GM18867 (cell line): ENCODE measurements at regions not wholly inside any gene's neighbourhood (a gene's known extent, or its start where the extent isn't known, plus 50 kb on each side); places are given as distances from the start of the nearest gene placed in this dataset.

Source experiments
- ATAC-seq: cut with Tn5 transposase; IDR thresholded peaks from one replicate; pipeline ENCODE4 v1.9.1; 2021; ENCODE audit warnings: mild to moderate bottlenecking, moderate library complexity; ENCODE audit not compliant: unreplicated experiment

DNA sequence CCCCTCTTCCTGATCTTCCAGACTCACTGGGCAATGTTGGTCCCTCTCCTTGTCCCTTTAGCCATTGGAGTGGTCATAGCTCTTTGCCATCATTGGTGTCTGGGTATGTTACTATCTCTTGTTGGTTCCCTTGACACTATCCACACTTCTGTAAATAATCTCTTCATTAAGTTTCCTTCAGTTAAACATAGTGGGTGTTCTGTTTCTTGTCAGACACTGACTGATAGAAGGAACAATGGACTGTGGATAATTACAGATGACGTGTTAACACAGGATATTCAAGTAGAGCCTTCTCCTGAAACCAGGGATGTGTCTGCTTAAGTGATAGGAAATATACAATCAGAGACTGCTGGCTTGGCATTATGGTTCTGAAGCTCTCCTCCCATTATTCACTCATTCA, 458.3 kb upstream of the USP24 start:
- no peak for ATAC-seq

- ATAC-seq: no peak
These were observed 455.3 kb upstream of the USP24 start for GRCh38 chr1:55670331-55671082.

DNA sequence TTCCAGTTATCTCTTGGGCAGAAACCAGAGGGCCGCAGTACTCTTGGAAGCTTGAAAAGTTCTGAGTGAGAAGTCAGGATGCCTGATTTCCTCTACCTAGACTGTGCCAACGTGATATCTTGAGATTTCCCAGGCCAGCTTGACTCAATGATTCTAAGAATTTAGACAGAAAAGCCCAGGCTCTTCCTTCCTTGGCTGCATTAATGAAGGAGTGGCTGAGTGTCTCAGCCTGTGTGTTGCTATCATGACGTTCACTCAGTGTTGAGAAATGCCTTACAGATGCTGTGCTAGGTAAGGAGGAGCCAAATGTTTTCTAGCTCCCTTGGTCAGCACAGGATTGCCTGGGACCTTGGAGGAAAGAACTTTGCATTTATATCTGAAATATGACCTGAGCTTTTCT, 454.1 kb upstream of the USP24 start:
- no peak for ATAC-seq

DNA sequence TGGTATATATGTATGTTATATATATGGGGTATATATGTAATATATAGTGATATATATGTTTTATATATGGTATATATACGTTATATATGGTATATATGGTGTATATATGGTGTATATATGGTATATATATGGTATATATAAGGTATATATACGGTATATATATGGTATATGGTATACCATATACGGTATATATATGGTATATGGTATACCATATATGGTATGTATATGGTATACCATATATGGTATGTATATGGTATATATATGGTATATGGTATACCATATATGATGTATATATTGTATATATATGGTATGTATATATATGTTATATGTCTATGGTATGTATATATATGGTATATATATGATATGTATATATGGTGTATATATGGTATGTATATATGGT, 447.7 kb upstream of the USP24 start:
- no peak for ATAC-seq

DNA sequence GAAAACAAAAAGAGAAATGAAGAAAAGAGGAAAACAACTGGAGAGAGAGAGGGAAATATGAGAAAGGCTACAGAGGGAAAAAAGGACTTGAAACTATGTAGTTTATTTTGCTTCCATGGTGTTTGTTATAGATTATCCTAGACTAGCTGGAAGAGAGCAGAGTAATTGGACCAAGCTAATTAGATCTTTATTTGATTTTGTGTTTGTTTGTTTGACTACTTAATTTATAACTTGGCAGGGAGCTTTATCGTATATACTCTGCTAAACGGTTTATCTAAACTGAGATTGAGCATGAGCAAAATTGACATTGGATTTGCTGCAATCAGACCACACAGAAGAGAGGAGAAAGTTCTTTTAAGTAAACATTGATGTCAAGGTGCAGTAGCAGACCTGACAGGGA, 443.8 kb upstream of the USP24 start:
- ATAC-seq: no peak

GRCh38 chr1:55654750-55655149, 439.6 kb upstream of the USP24 start:
- ATAC-seq: no peak

DNA sequence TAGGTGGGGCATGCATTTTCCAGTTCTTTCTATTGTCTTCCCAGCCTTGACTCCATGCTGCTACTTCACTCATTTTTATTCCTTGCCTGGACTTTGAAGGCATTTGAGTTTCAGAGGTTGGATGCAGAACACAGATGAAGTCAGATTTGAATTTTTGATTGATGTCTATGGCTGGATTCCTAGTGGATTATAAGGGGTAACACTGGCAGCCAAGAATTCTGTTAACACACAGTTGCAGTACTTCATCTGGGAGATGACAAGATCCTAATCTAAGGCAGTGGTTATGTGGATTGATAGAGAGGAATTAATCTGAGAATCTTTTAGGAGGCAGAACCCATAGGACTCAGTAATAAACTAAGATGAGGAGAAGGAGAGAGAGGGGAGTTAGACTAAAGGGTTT, 439.0 kb upstream of the USP24 start:
- ATAC-seq: no peak

DNA sequence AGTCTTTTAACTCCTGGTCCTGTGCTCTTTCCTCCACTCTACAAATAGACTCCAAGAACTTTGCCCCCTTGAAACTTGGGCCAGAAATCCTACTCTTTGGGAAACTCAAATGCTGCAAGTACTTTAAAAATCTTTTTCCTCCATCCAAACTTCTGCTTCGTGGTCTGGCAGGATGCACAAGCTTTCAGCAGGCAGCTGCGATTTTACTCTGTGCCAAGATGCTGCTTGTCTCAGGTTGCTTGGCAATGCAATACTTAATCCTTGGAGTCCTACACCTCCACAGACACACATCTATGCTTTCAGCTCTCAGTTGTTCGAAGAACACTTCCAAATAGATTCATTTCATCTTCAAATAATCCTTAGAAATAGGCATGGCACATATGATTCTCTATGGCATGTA, 435.3 kb upstream of the USP24 start:
- no peak for ATAC-seq

GRCh38 chr1:55646181-55646580, 431.0 kb upstream of the USP24 start:
- no peak for ATAC-seq

DNA sequence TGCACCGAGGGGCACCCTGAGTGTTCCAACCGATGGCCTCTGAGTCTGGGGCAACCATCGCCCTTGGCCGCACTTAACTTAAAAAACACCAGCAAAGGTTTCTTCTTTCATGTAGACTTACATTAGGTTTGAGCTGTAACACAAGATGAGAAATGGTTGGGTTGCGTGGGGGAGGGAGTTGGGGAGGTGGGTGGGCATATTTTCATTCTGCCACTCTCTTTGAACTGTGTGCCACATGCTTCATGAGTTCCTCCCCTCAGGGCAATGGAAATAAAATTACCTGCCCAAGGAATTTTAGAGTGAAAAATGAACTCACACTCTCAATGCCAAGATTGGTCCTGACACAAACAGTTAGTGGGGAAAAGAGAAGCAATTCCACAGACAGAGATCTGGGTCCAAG, 430.1 kb upstream of the USP24 start:
- no peak for ATAC-seq

- no peak for ATAC-seq
These were observed 426.8 kb upstream of the USP24 start for GRCh38 chr1:55641947-55642346.

DNA sequence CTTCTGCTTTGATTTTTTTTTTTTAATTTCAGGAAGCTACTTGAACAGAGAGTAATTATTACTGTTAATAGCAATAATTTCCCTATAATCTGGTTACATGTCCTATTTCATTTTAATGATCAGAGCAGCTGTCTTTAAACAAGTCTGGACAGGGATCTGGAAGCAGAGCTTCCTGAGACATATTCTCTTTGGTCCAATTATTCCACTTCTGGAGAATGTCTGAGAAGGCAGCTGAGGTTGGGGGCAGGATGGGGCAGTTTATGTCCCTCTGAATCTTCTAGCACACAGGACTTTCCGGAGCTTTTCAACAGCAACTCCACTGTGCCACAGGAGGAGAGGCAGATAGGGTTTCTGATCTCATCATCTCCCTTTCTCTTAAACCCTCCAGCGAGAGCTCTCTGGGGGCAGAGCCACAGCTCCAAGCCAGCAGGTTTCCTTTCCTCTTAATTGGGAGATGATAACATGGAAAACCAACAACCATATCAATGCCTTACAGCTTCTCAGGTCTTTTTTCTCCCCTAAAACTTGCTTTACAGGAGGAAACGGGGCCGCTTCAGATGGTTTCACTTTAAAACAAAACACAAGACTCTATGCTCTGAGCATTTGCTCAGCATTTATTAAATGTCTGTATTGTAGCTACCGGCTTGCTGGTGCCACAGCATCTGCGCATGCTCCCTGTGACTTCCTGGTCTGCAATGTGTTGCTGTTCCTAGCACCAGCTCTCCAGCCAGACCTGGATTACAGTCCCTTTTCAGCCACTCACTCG, 425.7 kb upstream of the USP24 start:
- ATAC-seq: peak; percentile 80

- no peak for ATAC-seq
These were observed 424.4 kb upstream of the USP24 start for GRCh38 chr1:55639526-55639925.

DNA sequence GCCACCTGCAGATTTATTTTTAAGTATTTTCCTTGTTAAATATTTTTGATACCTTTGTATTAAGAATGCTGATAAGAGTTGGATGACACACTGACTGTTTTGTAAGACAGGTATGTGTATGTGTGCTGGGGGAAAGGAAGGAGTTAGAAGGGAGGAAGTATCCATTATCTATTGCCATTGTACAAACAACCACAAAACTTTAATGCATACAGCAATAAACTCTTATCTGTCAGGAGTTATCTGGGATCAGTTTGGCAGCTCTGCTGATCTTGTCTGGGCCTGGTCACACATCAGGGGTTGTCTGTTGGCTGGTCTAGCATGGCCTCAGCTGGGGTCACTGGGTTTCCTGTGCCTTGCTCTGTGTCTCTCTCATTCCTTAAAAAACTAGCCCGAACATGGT, 423.9 kb upstream of the USP24 start:
- ATAC-seq: no peak

DNA sequence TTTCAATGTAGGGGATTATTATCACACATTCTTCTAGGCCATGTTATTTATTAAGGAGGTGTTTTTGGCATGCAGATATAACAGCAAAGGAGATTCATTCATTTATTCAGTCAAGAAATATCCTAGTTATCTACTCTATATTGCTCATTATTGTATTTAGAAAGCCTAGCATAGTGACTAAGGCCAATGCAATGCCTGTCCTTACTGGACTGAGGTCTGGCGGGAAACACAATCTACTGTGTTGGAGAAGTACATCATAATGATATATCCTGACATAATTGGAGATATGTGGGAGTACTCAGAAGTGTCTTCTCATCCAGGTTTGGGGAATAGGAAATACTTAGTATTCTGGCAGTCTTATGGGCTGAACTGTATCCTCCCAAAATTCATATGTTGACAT, 421.5 kb upstream of the USP24 start:
- ATAC-seq: no peak

DNA sequence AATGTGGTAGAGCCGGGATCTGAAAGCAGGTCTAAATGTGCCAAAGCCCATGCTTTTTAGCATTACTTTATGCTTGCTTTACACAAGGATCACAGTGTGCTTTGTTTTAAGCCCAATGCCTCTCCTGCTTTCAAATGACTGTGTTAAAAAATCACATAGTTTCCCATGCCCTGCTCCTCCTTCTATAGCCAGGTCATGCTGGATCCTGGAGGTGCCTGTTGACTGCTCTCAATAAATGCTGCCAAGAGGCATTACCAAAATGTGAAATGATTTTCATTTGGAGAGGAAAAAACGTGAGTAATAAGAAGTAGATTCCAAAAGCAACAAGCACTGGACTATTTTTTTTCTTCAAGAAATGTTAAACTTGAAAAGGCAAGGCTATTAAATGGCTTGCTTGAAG, 420.7 kb upstream of the USP24 start:
- no peak for ATAC-seq

DNA sequence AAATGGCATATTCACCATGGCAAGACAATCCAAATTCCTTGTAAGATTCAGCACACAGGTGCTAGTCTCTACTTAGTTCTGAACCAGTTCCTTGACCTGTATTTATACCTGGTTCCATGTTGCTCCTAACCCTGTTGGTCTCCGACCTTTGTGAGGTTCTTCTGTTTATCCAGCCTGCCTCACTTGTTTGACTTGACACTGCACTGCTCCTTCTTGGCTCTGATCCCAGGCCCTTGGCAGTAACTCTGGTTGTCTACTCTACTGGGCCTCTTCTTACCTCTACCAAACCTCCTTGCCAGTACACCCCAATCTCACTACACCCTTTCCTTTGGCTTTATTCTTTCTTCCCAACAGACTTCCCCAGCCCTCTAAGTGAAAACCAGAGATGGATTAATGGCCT, 419.4 kb upstream of the USP24 start:
- ATAC-seq: no peak

DNA sequence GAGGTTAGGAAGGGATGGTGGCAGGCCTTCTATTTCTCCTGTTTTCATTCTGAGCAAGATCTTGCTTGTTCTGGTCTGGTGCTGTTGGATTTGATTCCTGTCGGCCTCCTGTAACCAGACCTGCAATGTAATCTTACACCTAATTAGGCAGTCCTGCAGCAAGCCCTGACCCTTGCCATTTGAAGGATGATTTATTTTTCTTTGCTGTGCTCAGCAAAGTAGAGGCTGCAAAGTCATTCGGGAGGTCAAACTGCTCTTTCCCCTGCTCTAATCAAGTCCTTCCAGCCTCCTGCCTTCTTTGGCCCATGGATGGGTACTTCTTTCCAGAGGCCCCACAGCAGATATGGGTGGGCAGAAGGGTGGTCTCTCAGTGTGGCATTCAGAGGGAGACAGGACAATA, 417.7 kb upstream of the USP24 start:
- no peak for ATAC-seq

GRCh38 chr1:55632058-55632457, 416.9 kb upstream of the USP24 start:
- no peak for ATAC-seq

DNA sequence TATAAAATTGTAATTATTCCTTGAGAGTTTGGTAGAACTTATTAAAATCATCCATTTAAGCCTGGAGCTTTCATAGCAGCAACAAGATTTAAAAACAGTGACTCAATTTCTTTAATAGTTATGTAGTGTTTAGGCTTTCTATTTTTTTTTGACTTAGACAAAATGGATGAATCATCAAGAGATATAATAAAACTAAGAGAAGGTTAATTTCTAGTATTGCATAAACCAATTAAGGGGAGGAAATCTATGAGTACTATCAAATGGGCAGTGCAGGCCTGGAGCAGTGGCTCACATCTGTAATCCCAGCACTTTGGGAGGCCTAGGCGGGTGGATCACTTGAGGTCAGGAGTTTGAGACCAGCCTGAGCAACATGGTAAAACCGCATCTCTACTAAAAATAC, 416.3 kb upstream of the USP24 start:
- no peak for ATAC-seq

DNA sequence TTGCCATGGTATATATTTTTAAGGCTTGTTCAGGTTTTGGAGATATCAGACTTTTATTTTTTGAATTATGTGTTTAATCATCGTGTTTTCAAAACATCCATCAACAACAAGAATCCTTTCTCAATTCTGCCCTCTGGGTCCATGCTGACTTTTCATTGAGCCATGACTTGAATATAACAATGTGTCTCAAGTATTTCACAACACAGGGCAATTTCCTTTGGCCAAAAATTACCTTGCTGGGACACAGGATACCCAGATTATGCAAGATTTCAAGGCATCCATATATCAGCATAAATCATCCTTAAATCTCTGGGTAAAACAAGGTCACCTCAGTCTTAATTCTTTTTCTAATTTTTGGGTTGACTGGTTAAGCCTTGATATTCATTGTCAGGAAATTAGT, 411.2 kb upstream of the USP24 start:
- ATAC-seq: no peak

DNA sequence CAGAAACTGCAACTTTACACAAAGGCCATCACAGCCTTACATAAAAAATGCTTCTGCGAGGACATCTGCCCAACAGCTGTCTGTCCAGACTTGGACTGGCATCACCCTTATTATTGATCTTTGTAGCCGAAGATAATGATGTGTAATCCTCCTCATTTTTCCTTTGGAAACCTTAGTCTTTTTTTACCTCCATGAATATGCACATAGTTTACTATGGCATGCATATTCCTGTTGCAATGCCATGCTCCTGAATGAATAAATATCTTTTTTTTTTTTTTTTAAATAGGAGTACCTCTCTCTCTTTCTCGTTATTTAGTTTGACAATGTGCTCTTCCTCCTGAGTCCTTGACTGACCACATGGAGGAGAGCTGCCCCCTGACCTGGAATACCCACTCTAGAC, 409.6 kb upstream of the USP24 start:
- no peak for ATAC-seq

DNA sequence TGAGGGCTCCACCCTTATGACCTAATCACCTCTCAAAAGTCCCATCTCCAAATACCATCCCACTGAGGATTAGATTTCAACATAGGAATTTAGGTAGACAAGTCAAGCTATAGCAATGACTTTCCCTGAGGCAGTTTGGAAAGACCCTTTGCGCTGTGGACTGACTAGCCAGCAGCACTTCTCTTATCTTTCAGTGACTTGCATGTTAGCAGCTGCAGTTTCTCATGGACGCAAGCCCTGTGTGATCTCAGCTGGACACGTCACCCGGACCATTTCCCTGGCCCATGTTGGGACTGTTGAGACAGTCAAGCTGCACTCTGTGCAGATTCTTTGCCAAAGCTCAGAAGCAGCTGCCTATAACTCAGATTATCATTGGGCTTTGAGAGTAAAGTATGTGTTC, 408.1 kb upstream of the USP24 start:
- ATAC-seq: no peak
